SK-N-SH treated with all-trans-retinoic acid at 6 μM for 48 hours (cell line): ENCODE measurements at regions not wholly inside any gene's neighbourhood (a gene's known extent, or its start where the extent isn't known, plus 50 kb on each side); places are given as distances from the start of the nearest gene placed in this dataset.
"Not testable (repeated sequence)": the region's sequence is repeated elsewhere in the genome, so short reads cannot be mapped to it uniquely, and the experiment has no call there.

Experiments used
- ATAC-seq: fragments of 200-7000 bp; cut with Tn5 transposase; 3 replicates; pipeline ENCODE4 v1.9.1; 2020; ENCODE audit warnings: mild to moderate bottlenecking, moderate library complexity
- ARNTL ChIP-seq: fragments of 450-650 bp; formaldehyde crosslinking; IDR thresholded peaks from 2 replicates; pipeline ENCODE4 v1.5.0; 2020; ENCODE audit warnings: low read depth, mild to moderate bottlenecking, moderate library complexity, borderline replicate concordance
- BACH2 ChIP-seq: fragments of 250-450 bp; sonication (Bioruptor Pico); IDR thresholded peaks from 2 replicates; pipeline ENCODE4 v1.9.0; 2021; ENCODE audit warnings: mild to moderate bottlenecking, borderline replicate concordance
- CSDC2 ChIP-seq: fragments of 250-450 bp; sonication (Bioruptor Pico); IDR thresholded peaks from 2 replicates; pipeline ENCODE4 v1.5.0; 2020; ENCODE audit warnings: mild to moderate bottlenecking, moderate library complexity
- CSRNP3 ChIP-seq: fragments of 250-450 bp; sonication (Bioruptor Pico); IDR thresholded peaks from 2 replicates; pipeline ENCODE4 v1.5.1; 2021; ENCODE audit warnings: mild to moderate bottlenecking, moderate library complexity
- ESRRG ChIP-seq: fragments of 250-450 bp; sonication (Bioruptor Pico); IDR thresholded peaks from 2 replicates; pipeline ENCODE4 v1.6.1; 2021; ENCODE audit warnings: mild to moderate bottlenecking
- GLIS3 ChIP-seq: fragments of 250-450 bp; sonication (Bioruptor Pico); IDR thresholded peaks from 2 replicates; pipeline ENCODE4 v1.5.0; 2020; ENCODE audit warnings: mild to moderate bottlenecking, moderate library complexity
- ISL1 ChIP-seq: fragments of 250-450 bp; sonication (Bioruptor Pico); IDR thresholded peaks from 2 replicates; pipeline ENCODE4 v2.1.2; 2022; ENCODE audit warnings: mild to moderate bottlenecking, moderate library complexity
- OSR1 ChIP-seq: fragments of 250-450 bp; sonication (Bioruptor Pico); IDR thresholded peaks from 2 replicates; pipeline ENCODE4 v1.8.0; 2022; ENCODE audit warnings: moderate library complexity, mild to moderate bottlenecking, inconsistent platforms
- PATZ1 ChIP-seq: fragments of 250-450 bp; sonication (Bioruptor Pico); IDR thresholded peaks from 2 replicates; pipeline ENCODE4 v1.8.0; 2020; ENCODE audit warnings: mild to moderate bottlenecking, moderate library complexity, borderline replicate concordance
- PPARA ChIP-seq: fragments of 250-450 bp; sonication (Bioruptor Pico); IDR thresholded peaks from 2 replicates; pipeline ENCODE4 v1.5.0; 2020; ENCODE audit warnings: mild to moderate bottlenecking, borderline replicate concordance
- RARB ChIP-seq: fragments of 250-450 bp; sonication (Bioruptor Pico); IDR thresholded peaks from 2 replicates; pipeline ENCODE4 v1.8.0; 2021; ENCODE audit warnings: mild to moderate bottlenecking, moderate library complexity
- SNAI2 ChIP-seq: fragments of 250-450 bp; sonication (Bioruptor Pico); IDR thresholded peaks from 2 replicates; pipeline ENCODE4 v1.5.0; 2020; ENCODE audit warnings: mild to moderate bottlenecking, moderate library complexity
- TOX ChIP-seq: fragments of 250-450 bp; sonication (Bioruptor Pico); IDR thresholded peaks from 2 replicates; pipeline ENCODE4 v1.8.0; 2021; ENCODE audit warnings: mild to moderate bottlenecking, moderate library complexity, borderline replicate concordance
- ZC3H10 ChIP-seq: fragments of 250-450 bp; sonication (Bioruptor Pico); IDR thresholded peaks from 2 replicates; pipeline ENCODE4 v1.5.1; 2021; ENCODE audit warnings: mild to moderate bottlenecking, moderate library complexity
- ZFP3 ChIP-seq: fragments of 250-450 bp; sonication (Bioruptor Pico); IDR thresholded peaks from 2 replicates; pipeline ENCODE4 v1.5.0; 2020; ENCODE audit warnings: mild to moderate bottlenecking, moderate library complexity
- ZFP30 ChIP-seq: fragments of 450-650 bp; formaldehyde crosslinking; IDR thresholded peaks from 2 replicates; pipeline ENCODE4 v1.5.0; 2022; ENCODE audit warnings: mild to moderate bottlenecking, moderate library complexity
- ZNF565 ChIP-seq: fragments of 450-650 bp; formaldehyde crosslinking; conservative IDR thresholded peaks from 2 replicates; pipeline ENCODE4 v1.5.0; 2020; ENCODE audit warnings: low read depth, mild to moderate bottlenecking, moderate library complexity
- ZNF70 ChIP-seq: fragments of 450-650 bp; formaldehyde crosslinking; IDR thresholded peaks from 2 replicates; pipeline ENCODE4 v1.5.0; 2020; ENCODE audit warnings: mild to moderate bottlenecking, moderate library complexity
- ZNF8 ChIP-seq: fragments of 450-650 bp; formaldehyde crosslinking; IDR thresholded peaks from 2 replicates; pipeline ENCODE4 v1.5.0; 2020; ENCODE audit warnings: mild to moderate bottlenecking, moderate library complexity
- TF ChIP-seq, protein P1 (sequence below): fragments of 250-450 bp; sonication (Bioruptor Pico); IDR thresholded peaks from 2 replicates; pipeline ENCODE4 v1.5.1; 2020; ENCODE audit warnings: low read depth, mild to moderate bottlenecking, moderate library complexity
- TF ChIP-seq, protein P2 (sequence below): fragments of 250-450 bp; sonication (Bioruptor Pico); IDR thresholded peaks from 2 replicates; pipeline ENCODE4 v1.5.0; 2020; ENCODE audit warnings: mild to moderate bottlenecking, moderate library complexity

DNA sequence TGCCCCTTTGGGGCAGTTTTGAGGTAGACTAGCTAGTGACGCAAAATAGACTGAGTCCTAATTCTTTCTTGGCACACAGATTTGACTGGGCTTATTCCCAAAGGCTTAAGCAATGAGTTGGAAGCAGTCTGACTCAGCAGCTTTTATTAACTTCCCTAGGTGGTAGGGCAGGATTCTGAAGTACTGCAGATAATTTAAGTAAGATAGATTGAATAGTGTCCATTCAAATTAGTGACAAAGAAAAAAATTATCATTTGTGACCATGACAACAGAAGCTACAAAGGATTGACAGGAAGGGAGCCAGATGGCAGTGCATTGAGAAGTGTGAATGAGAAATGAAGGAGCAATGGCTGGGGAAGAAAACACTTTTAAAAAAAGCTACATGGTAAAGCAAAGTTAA is 649.4 kb downstream of the CDH9 start:
- TF ChIP-seq ZFP3 (CRISPR knock-in tag), result no peak
- TF ChIP-seq OSR1 (CRISPR knock-in tag), result no peak
- TF ChIP-seq RARB (CRISPR knock-in tag), result no peak
- no peak for TF ChIP-seq PPARA
- no peak for TF ChIP-seq CSDC2
- no peak for TF ChIP-seq BACH2
- no peak for TF ChIP-seq SNAI2 (CRISPR knock-in tag)
- no peak for TF ChIP-seq GLIS3 (CRISPR knock-in tag)
- no peak for TF ChIP-seq ZFP30 (CRISPR knock-in tag)
- TF ChIP-seq, protein P1, sequence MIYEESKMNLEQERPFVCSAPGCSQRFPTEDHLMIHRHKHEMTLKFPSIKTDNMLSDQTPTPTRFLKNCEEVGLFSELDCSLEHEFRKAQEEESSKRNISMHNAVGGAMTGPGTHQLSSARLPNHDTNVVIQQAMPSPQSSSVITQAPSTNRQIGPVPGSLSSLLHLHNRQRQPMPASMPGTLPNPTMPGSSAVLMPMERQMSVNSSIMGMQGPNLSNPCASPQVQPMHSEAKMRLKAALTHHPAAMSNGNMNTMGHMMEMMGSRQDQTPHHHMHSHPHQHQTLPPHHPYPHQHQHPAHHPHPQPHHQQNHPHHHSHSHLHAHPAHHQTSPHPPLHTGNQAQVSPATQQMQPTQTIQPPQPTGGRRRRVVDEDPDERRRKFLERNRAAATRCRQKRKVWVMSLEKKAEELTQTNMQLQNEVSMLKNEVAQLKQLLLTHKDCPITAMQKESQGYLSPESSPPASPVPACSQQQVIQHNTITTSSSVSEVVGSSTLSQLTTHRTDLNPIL (CRISPR knock-in tag), result no peak
- no peak for TF ChIP-seq ZNF8 (CRISPR knock-in tag)
- TF ChIP-seq ZNF565, result no peak
- no peak for TF ChIP-seq ZC3H10 (CRISPR knock-in tag)
- TF ChIP-seq ESRRG (CRISPR knock-in tag), result no peak
- no peak for TF ChIP-seq ISL1 (CRISPR knock-in tag)
- TF ChIP-seq ARNTL, result no peak
- no peak for TF ChIP-seq CSRNP3
- TF ChIP-seq TOX (CRISPR knock-in tag), result no peak
- no peak for TF ChIP-seq PATZ1 (CRISPR knock-in tag)
- TF ChIP-seq, protein P2, sequence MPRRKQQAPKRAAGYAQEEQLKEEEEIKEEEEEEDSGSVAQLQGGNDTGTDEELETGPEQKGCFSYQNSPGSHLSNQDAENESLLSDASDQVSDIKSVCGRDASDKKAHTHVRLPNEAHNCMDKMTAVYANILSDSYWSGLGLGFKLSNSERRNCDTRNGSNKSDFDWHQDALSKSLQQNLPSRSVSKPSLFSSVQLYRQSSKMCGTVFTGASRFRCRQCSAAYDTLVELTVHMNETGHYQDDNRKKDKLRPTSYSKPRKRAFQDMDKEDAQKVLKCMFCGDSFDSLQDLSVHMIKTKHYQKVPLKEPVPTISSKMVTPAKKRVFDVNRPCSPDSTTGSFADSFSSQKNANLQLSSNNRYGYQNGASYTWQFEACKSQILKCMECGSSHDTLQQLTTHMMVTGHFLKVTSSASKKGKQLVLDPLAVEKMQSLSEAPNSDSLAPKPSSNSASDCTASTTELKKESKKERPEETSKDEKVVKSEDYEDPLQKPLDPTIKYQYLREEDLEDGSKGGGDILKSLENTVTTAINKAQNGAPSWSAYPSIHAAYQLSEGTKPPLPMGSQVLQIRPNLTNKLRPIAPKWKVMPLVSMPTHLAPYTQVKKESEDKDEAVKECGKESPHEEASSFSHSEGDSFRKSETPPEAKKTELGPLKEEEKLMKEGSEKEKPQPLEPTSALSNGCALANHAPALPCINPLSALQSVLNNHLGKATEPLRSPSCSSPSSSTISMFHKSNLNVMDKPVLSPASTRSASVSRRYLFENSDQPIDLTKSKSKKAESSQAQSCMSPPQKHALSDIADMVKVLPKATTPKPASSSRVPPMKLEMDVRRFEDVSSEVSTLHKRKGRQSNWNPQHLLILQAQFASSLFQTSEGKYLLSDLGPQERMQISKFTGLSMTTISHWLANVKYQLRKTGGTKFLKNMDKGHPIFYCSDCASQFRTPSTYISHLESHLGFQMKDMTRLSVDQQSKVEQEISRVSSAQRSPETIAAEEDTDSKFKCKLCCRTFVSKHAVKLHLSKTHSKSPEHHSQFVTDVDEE (CRISPR knock-in tag), result no peak
- no peak for ATAC-seq

DNA sequence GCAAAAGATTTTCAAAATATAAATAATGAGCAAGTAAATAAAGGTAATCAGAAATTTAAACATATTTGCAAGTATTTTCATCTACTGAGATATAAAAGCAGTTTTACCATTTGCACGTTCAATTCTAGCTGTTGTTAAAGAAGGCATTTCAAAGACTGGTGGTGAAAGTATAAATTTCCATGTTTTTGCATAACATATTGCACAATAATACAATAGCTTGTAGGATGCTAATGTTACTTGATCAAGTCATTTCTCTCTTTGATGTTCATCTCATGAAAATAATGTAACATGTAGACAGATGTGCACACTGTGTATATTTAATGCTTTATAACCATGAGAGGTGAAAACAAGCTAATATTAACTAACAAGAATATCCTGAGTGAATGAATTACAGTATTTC is 651.9 kb downstream of the CDH9 start:
- no peak for TF ChIP-seq ZC3H10 (CRISPR knock-in tag)
- no peak for TF ChIP-seq ZNF8 (CRISPR knock-in tag)
- TF ChIP-seq BACH2, result no peak
- TF ChIP-seq RARB (CRISPR knock-in tag), result no peak
- TF ChIP-seq, all 23 proteins: peak for 0
- ATAC-seq, result no peak

DNA sequence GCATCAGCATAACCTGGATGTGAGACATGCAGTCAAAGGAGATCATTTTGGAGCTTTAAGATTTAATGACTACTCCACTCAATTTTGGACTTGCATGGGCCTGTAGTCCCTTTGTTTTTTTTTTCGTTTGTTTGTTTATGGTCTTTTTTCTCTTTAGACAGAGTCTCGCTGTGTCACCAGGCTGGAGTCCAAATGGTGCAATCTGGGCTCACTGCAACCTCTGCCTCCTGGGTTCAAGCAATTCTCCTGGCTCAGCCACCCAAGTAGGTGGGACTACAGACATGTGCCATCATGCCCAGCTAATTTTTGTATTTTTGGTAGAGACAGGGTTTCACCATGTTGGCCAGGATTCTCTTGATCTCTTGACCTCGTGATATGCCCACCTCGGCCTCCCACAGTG is 673.8 kb downstream of the CDH9 start:
- ATAC-seq, result not testable (repeated sequence)

DNA sequence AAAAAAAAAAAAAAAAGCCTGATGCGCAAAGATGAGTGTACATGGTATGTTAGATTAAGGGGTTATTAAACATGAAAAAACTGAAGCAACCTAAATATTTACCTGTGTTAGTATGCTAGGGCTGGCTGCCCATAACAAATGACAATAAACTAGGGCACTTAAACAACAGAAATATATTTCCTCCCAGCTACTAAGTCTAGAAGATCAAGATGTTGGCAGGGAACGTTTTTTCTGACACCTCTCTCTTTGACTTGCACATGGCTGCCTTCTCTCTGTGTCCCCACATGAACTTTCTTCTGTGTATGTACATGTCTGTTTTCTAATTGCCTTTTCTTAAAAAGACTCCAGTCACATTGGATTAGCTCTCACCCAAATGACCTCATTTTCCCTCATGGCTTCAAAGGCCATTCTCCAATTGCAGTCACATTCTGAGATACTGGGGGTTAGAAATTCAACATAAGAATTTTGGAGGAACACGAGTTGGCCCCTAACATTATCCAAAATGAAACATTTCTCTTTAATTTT is 694.5 kb downstream of the CDH9 start:
- no peak for TF ChIP-seq TOX (CRISPR knock-in tag)
- ATAC-seq, result no peak

- no peak for ATAC-seq
These were observed 698.8 kb downstream of the CDH9 start for GRCh38 chr5:26339576-26339975.

More at GRCh38 chr5:26339576-26339975, 698.8 kb downstream of the CDH9 start:
- TF ChIP-seq SNAI2 (CRISPR knock-in tag) (no peak), PPARA (no peak), ZNF565 (no peak), BACH2 (no peak), ZC3H10 (CRISPR knock-in tag) (no peak), CSDC2 (no peak), ZNF70 (CRISPR knock-in tag) (no peak)
- TF ChIP-seq, protein P1 (CRISPR knock-in tag), result no peak
